Pons (tissue), 1 donor: ENCODE measurements at regions not wholly inside any gene's neighbourhood (a gene's known extent, or its start where the extent isn't known, plus 50 kb on each side); places are given as distances from the start of the nearest gene placed in this dataset.
"Not testable (repeated sequence)": the region's sequence is repeated elsewhere in the genome, so short reads cannot be mapped to it uniquely, and the experiment has no call there.

Experiments used
- DNase-seq: peaks from one replicate; pipeline ENCODE4 v3.0.0-alpha.2; 2016; ENCODE audit warnings: low spot score

- no peak for DNase-seq
These were observed 160.1 kb downstream of the TBX15 start for GRCh38 chr1:118828038-118828437.

GRCh38 chr1:118827636-118828035, 160.5 kb downstream of the TBX15 start:
- no peak for DNase-seq

GRCh38 chr1:118827207-118827606, 160.9 kb downstream of the TBX15 start:
- DNase-seq, result no peak

DNA sequence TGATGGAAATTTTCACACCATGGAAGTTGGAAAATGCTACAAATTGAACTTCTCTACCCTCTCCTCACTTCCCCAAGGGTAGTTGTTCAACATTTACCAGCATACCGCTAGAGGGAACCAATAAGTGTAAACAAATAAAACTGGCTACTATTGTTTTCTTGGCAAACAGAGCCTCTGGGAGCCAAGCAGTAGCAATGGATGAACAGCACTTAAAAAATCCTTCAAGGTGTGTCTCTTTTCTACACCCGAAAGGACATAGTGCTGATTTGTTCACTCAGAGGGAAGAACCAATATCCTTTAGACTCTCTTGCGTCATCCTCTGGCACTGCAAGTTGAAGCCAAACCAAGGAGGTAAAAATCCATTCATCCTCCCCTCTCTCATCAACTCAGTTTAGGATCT, 161.5 kb downstream of the TBX15 start:
- no peak for DNase-seq

- DNase-seq, result no peak
These were observed 162.5 kb downstream of the TBX15 start for GRCh38 chr1:118825619-118826018.

- DNase-seq, result no peak
These were observed 166.3 kb downstream of the TBX15 start for GRCh38 chr1:118821801-118822200.

GRCh38 chr1:118820864-118821263, 167.3 kb downstream of the TBX15 start:
- no peak for DNase-seq

DNA sequence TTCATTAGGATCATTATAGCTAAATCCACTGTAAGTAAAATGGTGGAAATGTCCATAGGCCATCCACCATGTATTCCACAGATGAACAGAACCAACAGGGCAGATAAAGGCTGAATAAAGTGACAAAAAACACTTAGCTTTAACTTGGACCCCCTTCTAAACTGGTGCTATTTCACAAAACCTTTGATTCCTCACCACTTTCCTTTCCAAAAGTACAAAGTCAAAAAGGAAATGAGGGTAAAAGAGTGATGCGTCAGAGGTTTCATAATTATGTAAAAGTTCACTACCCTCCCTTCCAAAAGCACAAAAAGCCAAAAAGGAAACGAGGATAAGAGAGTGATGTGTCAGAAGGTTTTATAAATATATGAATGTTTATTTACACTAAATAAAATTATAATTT, 172.2 kb downstream of the TBX15 start:
- no peak for DNase-seq

DNA sequence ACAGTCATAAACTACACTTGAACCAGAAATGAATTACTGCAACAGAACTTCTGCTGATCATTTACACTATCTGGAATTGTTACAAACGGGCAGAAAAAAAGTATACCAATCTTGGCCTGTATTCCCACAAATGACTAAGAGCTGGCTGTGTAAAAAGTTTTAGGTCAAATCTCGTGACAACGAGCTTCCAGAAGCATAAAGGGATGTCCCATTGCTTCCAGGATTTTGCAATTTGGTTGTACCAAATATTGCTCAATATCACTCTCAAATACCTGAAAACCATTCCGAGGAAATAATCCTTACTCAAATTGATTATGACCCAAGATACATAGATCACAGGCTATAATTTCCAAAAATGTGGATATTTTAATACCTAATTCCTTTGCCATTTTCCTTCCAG, 175.6 kb downstream of the TBX15 start:
- DNase-seq, result no peak

GRCh38 chr1:118811156-118811555, 177.0 kb downstream of the TBX15 start:
- DNase-seq, result no peak

DNA sequence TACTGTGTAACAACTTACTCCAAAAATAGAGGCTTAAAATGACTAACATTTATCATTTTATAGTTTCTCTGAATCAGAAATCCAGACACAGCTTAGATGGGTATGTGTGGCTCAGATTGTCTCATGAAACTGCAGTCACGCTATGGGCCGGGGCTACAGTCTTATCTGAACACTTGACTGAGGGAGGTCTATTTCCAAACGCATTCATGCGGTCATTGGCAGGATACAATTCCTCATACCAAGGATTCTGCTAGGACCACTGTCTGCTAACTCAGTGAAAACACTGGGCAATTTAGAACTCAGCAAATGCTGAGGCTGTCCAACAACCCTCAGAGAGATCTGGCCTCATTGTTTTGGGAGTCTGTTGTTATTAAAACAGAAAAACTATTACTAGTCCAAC, 178.6 kb downstream of the TBX15 start:
- no peak for DNase-seq

DNA sequence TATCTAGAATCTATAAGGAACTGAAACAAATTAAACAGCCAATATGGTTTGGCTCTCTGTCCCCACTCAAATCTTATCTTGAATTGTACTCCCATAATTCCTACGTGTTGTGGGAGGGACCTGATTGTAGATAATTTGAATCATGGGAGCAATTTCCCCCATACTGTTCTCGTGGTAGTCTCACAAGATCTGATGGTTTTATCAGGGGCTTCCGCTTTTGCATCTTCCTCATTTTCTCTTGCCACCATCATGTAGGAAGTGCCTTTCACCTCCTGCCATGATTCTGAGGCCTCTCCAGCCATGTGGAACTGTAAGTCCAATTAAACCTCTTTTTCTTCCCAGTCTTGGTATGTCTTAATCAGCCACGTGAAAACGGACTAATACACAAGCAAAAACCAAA, 185.0 kb downstream of the TBX15 start:
- DNase-seq, result not testable (repeated sequence)

GRCh38 chr1:118791094-118791691, 196.9 kb downstream of the TBX15 start:
- DNase-seq, result no peak

DNA sequence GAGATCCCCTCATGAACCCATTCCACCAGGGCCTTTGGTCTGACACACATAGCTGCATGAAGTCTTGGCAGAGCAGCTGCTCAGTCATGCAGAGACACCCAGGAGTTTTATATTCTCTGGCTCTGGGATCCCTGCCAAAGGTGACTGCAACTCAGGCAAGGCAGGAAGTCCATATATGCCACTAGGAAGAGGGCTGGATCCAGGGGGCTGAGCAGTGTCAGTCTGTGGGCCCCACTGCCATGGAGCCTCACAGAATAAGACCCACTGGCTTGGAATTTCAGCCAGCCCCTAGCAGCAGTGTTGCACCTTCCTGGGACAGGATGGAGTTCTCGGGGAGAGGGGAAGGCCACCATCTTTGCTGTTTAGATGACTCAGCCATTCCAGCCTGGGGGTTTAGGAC, 199.7 kb downstream of the TBX15 start:
- no peak for DNase-seq

DNA sequence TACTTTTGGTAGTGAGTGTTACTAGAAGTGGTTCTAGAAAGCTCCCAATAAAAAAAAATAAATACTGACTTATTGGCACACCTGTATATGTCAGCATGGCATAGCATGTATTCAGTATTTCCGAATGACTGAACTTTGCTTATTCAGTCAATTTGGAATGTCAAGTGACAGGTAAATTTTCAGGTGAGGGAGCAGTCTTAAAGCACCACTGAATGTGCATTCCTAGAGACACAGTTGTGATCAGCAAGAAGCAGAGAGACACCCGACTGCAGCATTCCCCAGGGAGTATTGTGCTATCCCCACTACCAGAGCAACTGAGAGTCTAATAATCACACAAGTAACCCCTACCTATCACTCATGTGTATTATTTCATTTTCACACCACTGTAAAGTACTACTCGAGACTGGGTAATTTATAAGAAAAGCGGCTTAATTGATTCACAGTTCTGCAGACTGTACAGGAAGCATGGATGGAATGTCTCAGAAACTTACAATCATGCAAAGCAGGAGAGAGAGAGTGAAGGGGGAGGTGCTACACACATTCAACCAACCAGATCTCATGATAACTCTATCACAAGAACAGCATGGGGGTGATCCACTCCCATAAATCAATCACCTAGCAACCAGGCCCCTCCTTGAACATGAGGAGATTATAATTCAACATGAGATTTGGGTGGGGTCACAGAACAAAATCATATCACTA, 201.5 kb downstream of the TBX15 start:
- no peak for DNase-seq

DNA sequence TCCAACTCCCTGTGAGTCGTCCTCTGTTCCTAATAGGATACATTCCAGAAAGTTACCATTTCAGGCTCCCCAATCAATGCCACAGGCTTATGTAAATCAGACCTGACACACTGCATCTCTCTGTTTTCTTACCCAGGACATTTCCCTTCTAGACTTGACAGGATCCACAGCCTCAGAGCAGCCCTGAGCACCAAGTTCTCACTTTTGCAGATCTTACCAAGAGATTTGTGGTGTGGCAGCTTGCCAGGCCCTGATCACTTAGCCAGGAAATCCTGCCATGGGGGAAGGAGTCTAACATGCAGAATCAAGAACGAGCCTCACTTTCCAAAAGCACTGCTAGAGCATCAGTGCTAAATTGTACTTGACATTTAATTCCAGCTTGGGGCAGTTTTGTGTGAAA, 202.9 kb downstream of the TBX15 start:
- DNase-seq, result no peak

GRCh38 chr1:118783095-118783758, 204.9 kb downstream of the TBX15 start:
- DNase-seq, result no peak

- DNase-seq, result no peak
These were observed 214.5 kb downstream of the TBX15 start for GRCh38 chr1:118773656-118774055.

DNA sequence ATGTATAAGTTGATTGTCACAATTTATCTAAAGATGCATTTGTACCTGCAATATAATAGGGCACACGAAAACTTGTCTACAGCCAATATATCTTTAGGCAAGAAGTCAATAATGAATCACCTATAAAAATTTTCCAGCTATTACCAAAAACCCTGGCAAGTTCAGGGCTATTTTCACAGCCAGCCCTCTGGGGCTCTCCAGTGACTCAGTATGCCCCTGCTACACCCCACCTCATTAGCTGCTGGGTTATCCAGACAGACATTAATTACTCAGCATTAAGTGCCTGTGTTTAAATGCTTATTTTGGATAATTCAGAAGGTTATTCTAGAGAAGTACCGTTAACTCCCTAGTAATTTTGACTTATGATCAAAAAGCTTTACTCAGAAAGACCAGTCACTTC, 220.2 kb downstream of the TBX15 start:
- DNase-seq, result no peak

DNA sequence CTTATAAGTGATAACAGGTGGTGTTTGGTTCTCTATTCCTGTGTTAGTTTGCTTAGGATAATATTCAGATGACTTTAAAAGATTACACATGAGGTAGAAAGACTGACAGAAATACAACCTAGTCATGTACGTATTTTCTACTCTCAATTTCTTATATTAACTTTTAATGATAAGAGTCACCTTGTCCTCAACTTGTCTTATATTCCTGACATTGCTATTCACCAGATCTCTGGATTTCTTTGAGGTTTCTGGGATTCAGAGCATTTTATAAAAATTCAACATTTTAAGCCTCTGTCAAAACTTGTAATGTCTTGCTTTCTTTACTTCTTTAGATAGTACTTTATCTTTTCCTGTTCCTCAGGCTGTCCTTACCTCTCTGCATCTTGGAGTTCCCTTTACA, 234.2 kb downstream of the TBX15 start:
- no peak for DNase-seq

- DNase-seq, result no peak
These were observed 237.0 kb downstream of the TBX15 start for GRCh38 chr1:118751166-118751565.

DNA sequence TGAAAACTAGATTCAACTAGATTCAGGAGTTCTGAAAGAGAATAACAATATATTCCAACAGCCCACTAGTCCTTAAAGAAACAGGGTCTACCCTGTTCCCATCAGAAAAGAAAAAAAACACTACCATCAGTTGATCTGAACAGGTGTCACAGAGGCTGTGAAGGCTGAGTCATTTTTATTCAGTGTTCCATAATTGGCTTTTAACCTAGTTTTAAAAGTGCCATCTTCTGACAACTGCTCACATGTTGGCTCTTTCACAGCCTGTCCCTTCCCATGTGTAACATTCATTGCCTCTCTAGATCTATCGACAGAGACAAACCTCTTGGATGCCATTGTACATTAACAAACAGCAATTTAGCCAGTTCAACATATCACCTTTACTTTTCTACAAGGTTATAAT, 243.7 kb downstream of the TBX15 start:
- no peak for DNase-seq

DNA sequence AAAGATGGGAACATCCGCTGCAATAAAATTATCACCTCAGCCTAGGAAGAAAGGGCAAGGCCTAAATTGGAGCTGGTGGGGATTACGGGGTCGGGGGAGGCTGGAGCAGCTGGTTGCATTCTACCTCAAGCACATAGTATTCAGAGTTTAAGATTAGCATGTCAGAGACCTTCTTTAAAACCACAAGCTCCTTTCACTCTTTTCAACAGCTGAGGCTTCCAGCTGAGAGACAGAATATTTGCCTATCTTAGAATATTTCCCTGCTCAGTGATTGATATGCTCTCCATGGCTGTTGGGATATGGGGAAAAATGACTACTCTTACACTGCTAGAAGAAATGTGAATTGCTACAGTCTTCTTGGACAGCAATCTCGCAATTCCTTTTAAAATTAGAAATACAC, 248.6 kb downstream of the TBX15 start:
- no peak for DNase-seq

DNA sequence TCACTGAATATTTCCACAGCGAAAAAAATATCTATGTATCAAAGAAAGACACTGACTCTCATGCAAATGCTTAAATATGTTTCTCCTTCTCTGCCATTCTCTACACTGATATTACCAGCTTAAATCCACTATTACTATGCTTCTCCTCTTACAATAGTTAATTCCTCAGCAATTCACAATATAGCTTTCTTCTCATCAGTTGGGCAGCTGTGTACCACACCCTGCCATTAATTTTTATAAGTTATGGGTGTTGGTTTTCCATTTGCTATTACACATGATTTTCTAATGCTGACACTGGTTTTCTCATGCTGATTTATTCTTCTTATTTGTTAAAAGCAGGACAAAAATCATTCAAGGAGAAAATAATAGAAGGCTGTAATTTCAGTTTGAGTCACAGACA, 251.8 kb downstream of the TBX15 start:
- no peak for DNase-seq
